GM19438 (cell line): ENCODE measurements at regions not wholly inside any gene's neighbourhood (a gene's known extent, or its start where the extent isn't known, plus 50 kb on each side); places are given as distances from the start of the nearest gene placed in this dataset.
"Not testable (repeated sequence)": the region's sequence is repeated elsewhere in the genome, so short reads cannot be mapped to it uniquely, and the experiment has no call there.

Experiments used
- ATAC-seq: cut with Tn5 transposase; IDR thresholded peaks from one replicate; pipeline ENCODE4 v1.9.1; 2021; ENCODE audit warnings: low read depth; ENCODE audit not compliant: unreplicated experiment

GRCh38 chr6:22115559-22115958 is 181.3 kb downstream of the PRL start:
- no peak for ATAC-seq

- no peak for ATAC-seq
These were observed 179.2 kb downstream of the PRL start for GRCh38 chr6:22117631-22118030.

GRCh38 chr6:22119500-22119899 is 177.3 kb downstream of the PRL start:
- no peak for ATAC-seq

GRCh38 chr6:22124756-22125155 is 172.1 kb downstream of the PRL start:
- ATAC-seq: no peak

- ATAC-seq: no peak
These were observed 169.9 kb downstream of the PRL start for GRCh38 chr6:22126910-22127309.

- no peak for ATAC-seq
These were observed 167.1 kb downstream of the PRL start for GRCh38 chr6:22129751-22130150.

GRCh38 chr6:22132656-22133055 is 164.2 kb downstream of the PRL start:
- no peak for ATAC-seq

GRCh38 chr6:22133357-22133756 is 163.5 kb downstream of the PRL start:
- ATAC-seq: no peak

- no peak for ATAC-seq
These were observed 162.5 kb downstream of the PRL start for GRCh38 chr6:22134308-22134707.

- ATAC-seq: no peak
These were observed 161.4 kb downstream of the PRL start for GRCh38 chr6:22135395-22135794.

GRCh38 chr6:22140736-22141135 is 156.1 kb downstream of the PRL start:
- not testable (repeated sequence) for ATAC-seq

- no peak for ATAC-seq
These were observed 155.5 kb downstream of the PRL start for GRCh38 chr6:22141241-22141745.

- ATAC-seq: no peak
These were observed 154.0 kb downstream of the PRL start for GRCh38 chr6:22142856-22143255.

GRCh38 chr6:22145376-22145775 is 151.5 kb downstream of the PRL start:
- no peak for ATAC-seq

GRCh38 chr6:22145823-22146677 is 150.8 kb downstream of the PRL start:
- ATAC-seq: no peak

GRCh38 chr6:22146678-22146930 is 150.2 kb downstream of the PRL start:
- no peak for ATAC-seq

- no peak for ATAC-seq
These were observed 149.7 kb downstream of the PRL start for GRCh38 chr6:22146931-22147701.

- ATAC-seq: no peak
These were observed 148.7 kb downstream of the PRL start for GRCh38 chr6:22147921-22148776.

GRCh38 chr6:22149096-22149495 is 147.7 kb downstream of the PRL start:
- ATAC-seq: no peak

GRCh38 chr6:22149501-22150367 is 147.1 kb downstream of the PRL start:
- ATAC-seq: no peak
